Inflammatory macrophage treated with lipopolysaccharide for 1 hour (primary cell): ENCODE measurements at regions not wholly inside any gene's neighbourhood (a gene's known extent, or its start where the extent isn't known, plus 50 kb on each side); places are given as distances from the start of the nearest gene placed in this dataset.

Experiments
- DNase-seq, 2 donors: peaks; one replicate each; pipeline ENCODE4 v3.0.0-alpha.2; 2020 to 2022

DNA sequence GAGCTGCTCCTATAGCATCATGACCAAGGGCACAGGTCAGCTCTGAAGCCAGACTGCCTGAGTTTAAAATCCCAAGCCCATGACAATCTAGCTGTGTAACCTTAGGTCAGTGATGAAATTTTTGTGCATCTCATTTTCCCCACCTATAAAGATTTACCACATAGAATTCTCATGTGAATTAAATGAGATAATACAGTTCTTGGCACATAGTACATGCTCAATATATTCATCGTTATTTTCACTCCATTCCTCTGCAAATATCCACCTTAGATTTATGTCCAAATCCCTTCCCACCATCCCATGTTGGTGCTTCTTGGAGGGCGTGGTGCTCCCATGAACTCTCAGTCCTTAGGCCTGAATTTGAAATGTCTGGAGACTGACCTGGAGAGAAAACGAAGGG lies 300.1 kb downstream of the TLE3 start:
- no peak for DNase-seq

DNA sequence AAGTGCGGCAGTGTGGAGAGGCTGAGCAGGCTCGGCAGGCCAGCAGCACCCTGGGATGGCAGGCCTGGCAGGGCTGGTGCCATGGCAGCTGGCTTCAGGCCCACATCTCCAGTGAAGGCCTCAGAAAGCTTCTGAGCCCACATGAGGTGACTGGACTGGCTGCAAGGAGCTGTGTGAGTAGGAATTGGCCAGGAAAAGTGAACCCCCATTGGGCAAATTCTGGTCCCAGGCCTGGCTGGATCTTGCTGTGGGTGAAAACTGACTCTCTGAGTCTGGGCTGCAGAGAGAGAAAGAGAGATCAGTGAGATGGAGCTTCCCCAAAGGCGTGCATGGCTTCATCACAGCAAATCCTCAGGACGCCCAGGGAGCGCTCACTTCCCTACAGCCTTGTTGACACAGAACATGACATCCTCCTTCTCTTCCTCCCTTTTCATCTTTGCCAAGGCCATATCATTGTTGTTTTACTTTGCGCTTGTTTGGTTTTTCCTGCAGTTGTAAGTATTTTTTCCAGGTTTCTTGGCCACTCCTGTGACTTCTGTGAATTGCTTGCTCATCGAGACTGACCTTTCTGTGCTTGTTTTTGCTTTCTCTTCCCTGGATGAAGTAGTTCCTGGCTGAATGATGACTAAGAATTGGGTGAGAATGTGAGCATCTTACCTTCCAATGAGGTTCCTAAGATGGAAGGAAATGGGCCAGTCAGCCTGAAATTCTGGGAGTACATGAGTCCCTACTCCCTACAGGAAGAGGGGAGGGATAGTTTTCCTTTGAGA lies 299.1 kb downstream of the TLE3 start:
- DNase-seq, result peak; percentile 34 to 36

DNA sequence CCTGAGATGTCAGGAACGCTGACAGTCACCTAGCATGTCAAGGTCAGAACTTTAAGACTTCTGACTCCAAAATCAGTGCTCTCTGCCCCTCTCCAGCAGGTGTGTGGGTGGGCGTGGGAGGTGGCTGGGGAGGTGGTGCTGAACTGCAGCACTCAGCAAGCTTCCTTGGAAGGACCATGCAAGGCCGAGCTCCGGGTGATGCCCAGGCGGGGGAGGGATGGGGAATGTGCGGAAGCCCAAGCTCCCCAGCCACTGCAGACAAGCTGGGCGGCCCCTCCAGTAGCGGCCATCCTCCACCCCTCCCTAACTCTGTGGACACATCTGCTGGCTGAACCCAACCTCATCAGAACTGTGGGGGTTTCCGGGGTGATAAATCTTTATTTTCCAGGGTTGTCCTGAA lies 296.6 kb downstream of the TLE3 start:
- no peak for DNase-seq

DNA sequence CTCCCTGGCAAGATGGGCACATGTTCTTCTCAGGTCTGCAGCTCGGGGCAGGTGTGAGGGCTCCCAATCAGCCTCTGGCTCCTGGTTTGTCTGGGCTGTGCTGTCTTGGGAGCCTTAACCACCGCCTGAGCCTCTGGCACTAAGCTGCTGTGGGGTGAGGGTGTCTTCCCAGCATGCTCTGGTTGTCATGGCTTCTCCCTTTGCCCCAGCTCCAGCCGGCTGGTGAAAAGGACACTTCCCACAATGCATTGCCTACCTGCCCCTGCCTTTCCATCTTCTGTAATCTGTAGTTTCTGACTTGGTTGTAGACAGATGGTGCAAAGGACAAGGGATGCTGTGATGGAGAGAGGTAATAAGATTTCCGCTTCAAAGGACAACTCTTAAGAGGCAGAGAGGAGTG lies 295.3 kb downstream of the TLE3 start:
- DNase-seq, result no peak

DNA sequence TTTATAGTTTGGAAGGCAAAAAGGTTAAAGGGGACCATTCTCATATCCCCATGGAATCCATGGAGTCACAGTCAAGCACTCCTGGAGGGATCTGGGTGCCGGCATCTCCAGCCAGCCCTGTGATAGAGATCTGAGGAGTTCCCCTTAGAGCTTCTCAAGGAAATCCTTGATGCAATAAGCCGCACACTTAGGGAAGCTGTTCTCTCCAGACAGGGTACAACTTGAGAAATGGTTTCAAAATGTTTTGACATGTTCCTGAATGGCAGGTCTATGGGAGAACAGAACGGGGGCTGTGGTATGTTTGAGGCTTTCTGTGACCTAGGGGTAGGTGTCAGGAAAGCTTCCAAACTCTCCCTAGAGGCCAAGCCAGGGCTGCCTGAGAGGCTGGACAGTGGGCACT lies 292.9 kb downstream of the TLE3 start:
- DNase-seq, result peak; percentile 80 to 86

DNA sequence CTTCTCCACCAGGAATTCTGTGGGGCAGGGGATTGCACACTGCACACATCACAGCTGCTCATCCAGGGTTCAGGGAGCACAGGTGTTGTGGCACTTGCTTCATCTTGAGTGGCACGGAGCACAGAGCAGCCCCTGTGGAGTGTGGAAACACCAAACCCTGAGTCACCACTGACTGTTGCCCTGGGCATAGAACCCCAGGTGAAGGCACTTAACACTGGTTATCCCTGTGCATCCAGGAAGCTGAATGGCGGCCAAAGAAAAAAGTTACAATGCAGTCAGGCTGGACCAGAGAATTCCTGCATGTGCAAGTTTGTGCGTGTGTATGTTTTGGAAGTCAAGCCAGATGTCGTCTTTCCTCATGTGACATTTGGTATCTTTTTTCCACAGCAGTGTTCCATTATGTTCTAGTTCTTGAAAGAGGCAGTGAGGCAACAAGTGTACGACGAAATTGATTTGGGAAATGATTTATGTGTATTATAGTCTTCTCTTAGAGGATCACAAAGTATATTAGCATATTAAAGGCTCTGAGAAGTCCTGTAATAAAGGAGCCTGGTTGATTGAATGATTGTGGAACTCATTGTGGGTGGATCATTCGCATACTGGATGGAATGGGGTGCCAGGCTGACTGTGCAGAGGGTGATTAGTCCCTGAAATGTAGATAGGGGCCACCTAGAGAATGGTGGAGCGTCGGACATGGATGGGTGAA lies 292.3 kb downstream of the TLE3 start:
- no peak for DNase-seq

DNA sequence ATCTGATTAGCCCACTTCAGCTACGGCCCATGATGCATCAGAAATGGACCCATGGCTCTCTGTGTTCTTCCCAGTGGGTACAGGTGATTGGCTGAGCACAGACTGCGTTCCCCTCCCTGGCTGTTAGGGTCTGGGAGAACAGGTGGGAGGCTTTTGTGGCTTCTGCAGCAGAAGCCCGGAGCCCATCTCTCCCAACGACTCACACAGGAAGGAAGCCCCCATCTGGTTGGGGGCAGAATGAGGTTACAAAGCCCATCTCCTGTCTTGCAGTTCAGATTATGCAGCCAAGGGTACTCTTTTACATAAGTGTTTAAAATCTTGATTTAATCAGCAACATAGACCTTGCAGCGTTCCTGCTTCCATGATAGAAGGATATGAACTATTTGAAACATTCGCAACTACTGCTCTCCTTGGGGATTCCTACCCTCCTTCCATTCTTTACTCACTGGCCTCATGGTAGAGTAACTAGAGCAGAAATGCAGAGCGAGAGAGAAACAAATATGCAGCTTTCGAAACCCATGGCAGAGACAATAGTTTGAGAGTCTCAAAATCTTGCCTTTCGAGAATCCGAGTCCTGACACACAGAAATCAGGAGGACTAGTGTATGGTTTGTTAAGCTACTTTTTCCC lies 291.3 kb downstream of the TLE3 start:
- no peak for DNase-seq

DNA sequence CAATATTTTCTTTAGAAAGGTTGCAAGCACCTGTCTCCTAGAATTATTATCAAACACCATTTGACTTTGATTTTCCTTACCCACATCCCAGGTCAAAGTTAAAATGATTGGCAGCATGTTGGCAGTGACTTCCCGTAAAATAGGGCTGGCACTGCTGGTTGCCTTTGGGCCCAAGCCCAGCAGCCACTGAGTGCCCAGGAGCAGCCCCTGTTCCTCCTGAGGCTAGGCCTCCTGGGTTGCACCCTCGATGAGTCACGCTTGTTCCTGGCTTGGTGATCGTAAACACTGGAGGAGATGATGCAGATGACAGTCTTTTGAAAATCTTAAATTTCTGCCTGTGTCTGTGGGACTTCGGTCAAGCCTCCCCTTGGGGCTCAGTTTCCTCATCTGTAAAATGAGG lies 290.0 kb downstream of the TLE3 start:
- DNase-seq, result peak in 1 of 2 donors; percentile 20

DNA sequence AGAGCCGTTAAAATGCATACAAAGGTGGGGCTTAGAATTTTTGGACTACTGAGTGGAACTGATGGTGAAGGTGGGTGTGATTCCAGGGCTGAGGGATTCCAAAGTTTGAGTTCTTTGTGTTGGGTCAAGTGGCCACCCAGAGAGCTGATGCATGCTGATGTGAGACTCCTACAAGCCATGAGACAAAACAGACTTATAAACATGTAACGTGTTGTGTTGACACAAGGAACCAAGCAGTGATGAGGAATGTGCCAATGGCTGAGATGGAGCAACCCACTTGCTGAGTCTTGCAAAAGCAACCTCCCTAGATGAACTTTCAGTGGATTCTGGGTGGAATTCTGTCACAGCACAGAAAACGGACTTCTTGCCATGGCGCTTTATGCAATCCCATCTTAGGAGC lies 289.0 kb downstream of the TLE3 start:
- peak; percentile 13 to 17 for DNase-seq

DNA sequence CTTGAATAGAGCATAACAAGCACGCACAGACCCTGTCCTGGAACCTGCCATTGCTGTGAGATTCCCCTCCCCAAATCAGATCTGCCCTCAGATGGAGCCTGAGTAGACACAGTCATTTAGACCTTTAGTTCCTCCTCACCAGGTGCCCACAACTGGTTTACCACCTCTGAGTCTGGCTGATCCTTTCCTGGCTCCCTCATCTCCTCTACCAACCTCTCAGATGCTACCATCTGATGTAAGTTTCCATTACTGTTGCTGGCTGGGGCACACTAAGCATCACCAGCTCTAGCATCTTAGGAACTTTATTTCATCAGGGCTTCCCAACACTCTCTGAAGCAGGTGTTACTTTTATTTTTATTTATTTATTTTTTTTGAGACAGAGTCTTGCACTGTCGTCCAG lies 288.3 kb downstream of the TLE3 start:
- DNase-seq, result no peak

DNA sequence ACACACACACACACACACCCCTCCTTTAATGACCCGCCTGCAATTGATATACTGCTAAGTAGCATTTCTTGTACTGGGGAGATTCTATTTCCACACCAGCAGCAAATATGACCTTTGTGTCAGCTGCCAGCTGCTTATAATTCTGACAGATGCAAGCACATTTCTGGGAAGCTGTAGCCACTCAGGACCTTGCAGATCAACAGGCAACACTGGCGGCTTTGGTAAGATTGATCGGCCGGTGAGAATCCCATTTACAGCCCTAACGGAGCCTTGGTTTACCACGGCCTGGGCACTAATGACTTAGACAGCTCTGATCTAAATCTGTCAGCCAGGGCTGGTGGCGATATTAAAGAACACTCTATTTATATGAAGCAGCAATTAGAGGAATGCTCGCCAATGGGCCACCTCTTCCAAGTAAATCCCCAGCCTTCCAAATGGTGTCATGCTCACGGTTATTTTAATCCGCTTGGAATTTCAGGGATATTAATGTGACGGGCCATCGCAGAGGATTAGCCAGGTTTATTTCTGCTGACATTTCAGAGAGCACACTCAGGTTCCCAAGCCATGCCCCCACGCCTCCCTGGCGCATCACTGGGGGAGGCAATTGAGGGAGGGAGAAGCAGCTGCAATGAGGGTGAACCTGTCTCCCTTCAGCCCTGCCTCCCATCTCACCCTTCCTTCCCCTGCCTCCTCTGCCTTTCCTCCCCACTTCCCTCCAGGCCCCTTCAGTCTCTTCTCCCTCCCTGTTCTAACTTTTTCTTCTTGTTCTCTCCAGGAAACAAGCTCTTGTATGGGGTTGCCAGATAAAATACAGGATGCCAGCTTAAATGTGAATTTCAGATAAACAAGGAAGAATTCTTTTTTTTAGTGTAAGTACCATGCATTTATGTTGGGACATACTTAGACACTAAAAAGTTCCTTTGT lies 287.0 kb downstream of the TLE3 start:
- DNase-seq, result no peak

DNA sequence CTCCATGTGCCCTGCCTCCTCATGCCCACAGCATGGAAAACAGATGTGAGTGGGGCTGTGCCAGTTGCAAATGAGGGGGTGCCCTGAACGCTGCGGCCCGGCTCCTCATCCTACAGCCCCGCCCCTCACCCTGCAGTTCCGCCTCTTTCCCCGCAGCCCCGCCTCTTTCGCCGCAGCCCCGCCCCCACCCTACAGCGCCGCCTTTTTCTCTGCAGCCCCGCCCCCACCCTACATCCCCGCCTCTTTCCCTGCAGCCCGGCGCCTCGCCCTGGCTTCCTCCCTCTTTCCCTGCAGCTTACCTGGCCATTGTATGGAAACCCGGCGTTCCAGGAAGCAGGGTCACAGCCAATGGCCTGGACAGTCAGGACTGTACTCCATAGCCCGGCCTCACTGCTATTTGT lies 284.9 kb downstream of the TLE3 start:
- no peak for DNase-seq

DNA sequence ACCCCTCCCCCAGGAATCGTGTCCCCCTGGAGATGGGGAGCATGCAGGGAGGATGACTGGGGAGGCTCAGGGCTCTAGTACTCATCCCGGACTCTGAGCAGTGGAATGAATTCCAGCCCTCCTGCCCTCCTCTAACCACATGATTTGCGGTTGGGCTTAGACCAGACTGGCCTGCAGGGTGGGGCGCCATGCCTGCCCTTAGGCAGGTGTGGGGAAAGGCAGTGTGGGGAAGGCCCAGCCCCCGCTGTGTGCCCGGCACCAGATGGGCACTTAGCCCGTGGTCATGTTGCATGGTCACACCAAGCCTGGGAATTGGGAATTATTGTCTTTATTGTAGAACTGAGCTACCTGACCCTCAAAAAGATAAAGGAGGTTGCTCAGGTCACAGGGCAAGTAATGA lies 283.8 kb downstream of the TLE3 start:
- DNase-seq, result no peak

DNA sequence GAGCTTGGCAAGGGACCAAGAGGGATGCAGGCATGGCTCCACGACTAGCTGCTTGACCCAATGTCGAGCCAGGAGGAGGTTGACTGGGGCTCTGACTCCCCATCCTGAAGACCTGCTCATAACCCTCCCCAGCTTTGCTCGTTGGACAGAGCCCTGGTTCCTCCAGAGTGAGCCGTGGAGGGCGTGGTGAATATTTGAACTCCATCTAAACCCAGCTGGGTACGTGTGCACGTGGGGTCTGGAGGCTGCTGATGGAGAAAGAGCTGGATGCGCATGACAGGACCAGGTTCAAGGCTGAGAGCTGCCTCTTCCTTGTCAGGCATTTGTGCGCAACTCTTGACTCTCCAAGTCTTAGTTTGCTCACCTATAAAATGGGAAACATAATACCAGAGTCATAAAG lies 282.8 kb downstream of the TLE3 start:
- no peak for DNase-seq

DNA sequence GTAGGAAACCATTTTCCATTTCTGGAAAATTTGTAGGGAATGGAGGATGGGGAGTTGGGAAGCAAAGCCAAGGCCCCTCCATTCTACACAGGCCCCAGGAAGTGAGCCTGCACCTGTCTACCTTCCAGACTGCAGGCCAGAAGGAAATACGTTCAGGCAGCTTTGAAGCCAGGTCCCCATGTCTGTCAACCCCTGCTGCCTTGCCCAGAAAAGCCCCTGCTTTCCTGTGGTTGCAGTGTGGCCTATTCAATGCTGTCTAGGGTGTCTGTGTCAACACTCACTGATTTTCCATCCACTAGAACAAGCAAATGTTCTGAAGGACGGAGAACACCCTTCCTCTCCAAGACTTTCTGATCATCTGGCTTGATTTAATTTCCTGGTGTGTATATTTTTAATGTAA lies 281.9 kb downstream of the TLE3 start:
- DNase-seq, result no peak

DNA sequence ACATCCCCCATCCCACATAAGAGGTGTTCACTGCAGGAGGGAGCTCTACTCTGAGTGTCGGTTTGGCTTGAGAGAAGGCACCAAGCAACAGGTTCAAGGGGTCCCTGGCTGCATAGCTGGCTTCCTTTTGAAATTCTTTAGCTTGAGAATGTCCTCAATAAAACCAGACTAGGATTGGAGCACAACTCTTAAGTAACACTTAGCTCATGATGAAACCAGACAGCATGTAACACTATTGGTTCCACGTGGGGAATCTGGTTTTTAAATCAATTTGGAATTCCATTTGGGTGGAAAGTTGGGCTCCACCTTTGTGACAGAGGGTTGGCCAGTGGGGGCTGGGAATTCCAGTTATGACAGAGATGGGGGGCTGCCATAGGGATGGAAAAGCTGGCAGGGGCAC lies 281.2 kb downstream of the TLE3 start:
- DNase-seq, result no peak

DNA sequence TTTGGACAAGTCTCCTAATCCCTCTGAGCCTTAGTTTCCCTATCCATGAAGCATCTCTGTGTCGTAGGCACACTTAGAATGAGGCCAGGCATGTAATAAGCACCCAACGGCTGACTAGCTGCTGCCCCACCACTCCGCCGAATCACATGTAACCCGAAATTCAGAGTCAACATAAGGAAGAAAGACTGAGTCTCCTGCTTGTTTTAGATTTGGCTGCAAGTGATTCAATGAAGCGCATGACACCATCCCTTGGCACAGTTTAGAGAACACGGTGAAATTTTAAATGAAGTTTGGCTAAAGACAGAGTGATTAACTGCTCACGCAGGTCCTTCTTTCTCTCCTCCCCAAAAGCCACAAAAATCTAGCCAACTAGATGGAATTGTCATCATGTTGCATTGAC lies 279.2 kb downstream of the TLE3 start:
- DNase-seq, result no peak

DNA sequence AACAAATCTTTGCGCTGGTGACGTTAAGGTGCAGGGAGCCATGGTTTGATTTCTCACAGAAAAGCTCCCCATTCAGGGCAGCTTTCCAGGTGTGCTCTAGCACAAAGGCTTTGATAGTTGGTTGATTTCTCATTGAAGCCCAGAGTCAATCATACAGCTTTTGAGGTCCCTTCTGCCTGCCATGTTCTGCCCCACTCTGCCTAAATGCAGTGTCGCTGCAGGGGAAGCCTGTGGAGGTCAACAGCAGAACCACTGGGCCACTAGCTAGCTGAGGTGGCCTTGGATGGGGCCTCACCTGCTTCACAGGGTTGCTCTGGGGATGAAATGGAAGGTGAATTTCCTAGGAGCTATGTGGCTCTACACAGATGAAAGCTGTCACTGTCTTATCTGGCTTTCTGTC lies 278.3 kb downstream of the TLE3 start:
- DNase-seq, result no peak

DNA sequence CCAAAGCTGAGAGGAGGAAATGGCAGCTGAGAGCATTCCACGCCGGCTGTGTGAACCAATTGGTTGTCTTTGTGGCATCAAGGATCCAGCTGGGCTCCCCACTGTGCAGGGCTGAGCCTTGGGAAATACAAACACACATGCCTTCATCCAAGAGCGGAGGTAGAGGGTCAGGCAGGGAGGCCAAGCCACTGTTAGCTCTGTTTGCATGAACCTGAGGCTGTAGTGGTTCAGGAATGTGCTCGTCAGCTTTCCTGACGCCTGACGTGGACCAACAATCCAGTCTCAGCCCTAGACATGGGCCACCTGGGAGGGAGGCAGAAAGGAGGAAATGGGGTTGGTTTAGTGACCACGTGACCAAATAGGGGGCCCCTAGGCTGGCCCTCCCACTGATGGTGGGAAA lies 276.9 kb downstream of the TLE3 start:
- no peak for DNase-seq

DNA sequence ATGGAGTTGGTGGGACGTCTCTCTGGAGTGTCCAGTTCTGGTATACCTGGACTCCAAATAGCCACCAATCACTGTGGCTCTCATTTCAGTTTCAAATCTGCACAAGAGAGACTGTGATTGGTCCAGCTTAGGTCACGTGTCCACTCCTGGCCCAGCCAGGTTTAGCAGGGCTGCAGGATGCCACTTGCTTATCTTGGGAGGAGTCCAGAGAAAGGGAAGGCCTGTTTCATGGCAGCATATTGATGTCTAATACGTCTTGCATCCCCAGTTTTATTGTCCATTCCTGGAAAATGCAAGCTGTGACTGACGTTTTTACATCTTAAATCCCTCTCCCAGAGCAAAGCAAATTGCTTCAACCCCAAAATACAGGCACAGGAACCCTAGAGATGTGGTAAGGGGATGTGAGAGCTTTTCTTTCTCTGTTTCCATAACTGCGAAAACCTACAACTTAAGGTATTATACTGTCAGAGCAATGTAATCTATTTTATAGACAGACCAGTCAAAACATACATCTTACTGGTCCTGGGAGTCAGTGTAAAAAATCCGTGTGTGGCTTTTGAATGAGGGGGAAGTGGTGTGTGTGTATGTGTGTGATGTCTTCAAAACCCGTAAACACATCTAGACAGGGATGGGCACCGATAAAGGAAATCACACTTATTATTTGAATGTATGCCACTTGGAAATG lies 274.4 kb downstream of the TLE3 start:
- DNase-seq, result no peak

DNA sequence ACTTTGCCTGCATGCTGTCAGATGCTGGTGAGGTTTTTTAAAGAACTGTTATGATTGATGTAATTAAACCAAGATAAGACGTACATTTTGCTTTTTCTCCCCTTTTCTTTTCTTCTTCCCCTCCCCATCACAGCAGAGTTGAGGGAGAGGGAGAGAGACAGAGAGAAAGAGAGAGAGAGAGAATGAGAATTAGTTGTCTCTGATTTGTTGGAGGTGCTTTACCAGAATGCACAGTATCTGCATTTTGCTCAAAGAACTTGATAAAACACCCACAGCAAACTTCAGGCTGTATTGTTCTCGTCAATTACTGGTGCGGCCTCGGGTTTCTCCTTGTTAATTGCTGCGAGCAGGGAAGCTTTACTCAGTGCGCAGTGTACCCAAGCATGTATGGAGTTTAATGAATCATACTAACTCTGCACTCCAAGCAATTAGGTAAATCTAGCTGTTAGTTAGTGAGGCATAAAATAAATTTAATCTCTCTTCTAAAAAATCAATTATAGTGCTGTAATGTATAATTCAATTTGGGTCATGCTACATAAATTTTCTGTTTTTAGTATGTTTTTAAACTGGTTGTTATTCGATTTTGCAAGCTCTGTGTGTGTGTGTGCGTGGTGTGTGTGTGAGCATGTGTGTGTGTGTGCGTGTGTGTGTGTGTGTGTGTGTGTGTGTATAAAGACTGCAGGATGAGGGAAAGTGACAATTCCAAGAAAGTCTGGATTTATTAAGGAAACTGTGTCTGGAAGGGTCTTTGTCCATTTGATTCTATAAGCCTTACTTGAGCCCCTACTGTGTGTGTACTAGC lies 273.4 kb downstream of the TLE3 start:
- no peak for DNase-seq
